GM19240 (cell line): ENCODE measurements at regions not wholly inside any gene's neighbourhood (a gene's known extent, or its start where the extent isn't known, plus 50 kb on each side); places are given as distances from the start of the nearest gene placed in this dataset.

ENCODE experiments used
- DNase-seq: peaks from one replicate; pipeline ENCODE4 v3.0.0; 2011; ENCODE audit warnings: low spot score; ENCODE audit not compliant: insufficient read length

- DNase-seq: no peak
Observed at GRCh38 chr18:78191276-78191675, 788.3 kb upstream of the SALL3 start.

- DNase-seq: no peak
Observed at GRCh38 chr18:78192054-78192453, 787.6 kb upstream of the SALL3 start.

GRCh38 chr18:78196280-78196679, 783.3 kb upstream of the SALL3 start:
- no peak for DNase-seq

- no peak for DNase-seq
Observed at GRCh38 chr18:78199002-78199401, 780.6 kb upstream of the SALL3 start.

GRCh38 chr18:78199611-78200010, 780.0 kb upstream of the SALL3 start:
- no peak for DNase-seq

- no peak for DNase-seq
Observed at GRCh38 chr18:78207942-78208341, 771.7 kb upstream of the SALL3 start.

GRCh38 chr18:78208461-78208860, 771.2 kb upstream of the SALL3 start:
- no peak for DNase-seq

GRCh38 chr18:78213361-78213994, 766.1 kb upstream of the SALL3 start:
- DNase-seq: no peak

GRCh38 chr18:78221496-78221895, 758.1 kb upstream of the SALL3 start:
- no peak for DNase-seq

- no peak for DNase-seq
Observed at GRCh38 chr18:78228974-78229373, 750.6 kb upstream of the SALL3 start.

GRCh38 chr18:78230911-78231310, 748.7 kb upstream of the SALL3 start:
- no peak for DNase-seq

GRCh38 chr18:78232196-78232595, 747.4 kb upstream of the SALL3 start:
- no peak for DNase-seq

- DNase-seq: no peak
Observed at GRCh38 chr18:78237864-78238263, 741.8 kb upstream of the SALL3 start.

- no peak for DNase-seq
Observed at GRCh38 chr18:78238404-78239089, 741.1 kb upstream of the SALL3 start.

- DNase-seq: no peak
Observed at GRCh38 chr18:78239090-78239457, 740.5 kb upstream of the SALL3 start.

GRCh38 chr18:78240101-78240500, 739.5 kb upstream of the SALL3 start:
- DNase-seq: no peak

- no peak for DNase-seq
Observed at GRCh38 chr18:78240627-78241252, 738.9 kb upstream of the SALL3 start.

- no peak for DNase-seq
Observed at GRCh38 chr18:78241535-78242253, 737.9 kb upstream of the SALL3 start.

- no peak for DNase-seq
Observed at GRCh38 chr18:78242254-78242643, 737.4 kb upstream of the SALL3 start.

- no peak for DNase-seq
Observed at GRCh38 chr18:78242806-78243205, 736.8 kb upstream of the SALL3 start.

GRCh38 chr18:78244779-78245178, 734.8 kb upstream of the SALL3 start:
- DNase-seq: no peak

- DNase-seq: no peak
Observed at GRCh38 chr18:78245451-78245850, 734.2 kb upstream of the SALL3 start.
